22Rv1 (cell line): ENCODE measurements at regions not wholly inside any gene's neighbourhood (a gene's known extent, or its start where the extent isn't known, plus 50 kb on each side); places are given as distances from the start of the nearest gene placed in this dataset.

Experiments
- ZFX ChIP-seq: fragments of 450-650 bp; IDR thresholded peaks from 2 replicates; pipeline ENCODE4 v1.6.1; 2017; ENCODE audit warnings: antibody characterized with exemption, borderline replicate concordance
- TF ChIP-seq, protein P1 (sequence below): fragments of 450-650 bp; IDR thresholded peaks from 2 replicates; pipeline ENCODE4 v1.5.1; 2017; ENCODE audit warnings: mild to moderate bottlenecking

DNA sequence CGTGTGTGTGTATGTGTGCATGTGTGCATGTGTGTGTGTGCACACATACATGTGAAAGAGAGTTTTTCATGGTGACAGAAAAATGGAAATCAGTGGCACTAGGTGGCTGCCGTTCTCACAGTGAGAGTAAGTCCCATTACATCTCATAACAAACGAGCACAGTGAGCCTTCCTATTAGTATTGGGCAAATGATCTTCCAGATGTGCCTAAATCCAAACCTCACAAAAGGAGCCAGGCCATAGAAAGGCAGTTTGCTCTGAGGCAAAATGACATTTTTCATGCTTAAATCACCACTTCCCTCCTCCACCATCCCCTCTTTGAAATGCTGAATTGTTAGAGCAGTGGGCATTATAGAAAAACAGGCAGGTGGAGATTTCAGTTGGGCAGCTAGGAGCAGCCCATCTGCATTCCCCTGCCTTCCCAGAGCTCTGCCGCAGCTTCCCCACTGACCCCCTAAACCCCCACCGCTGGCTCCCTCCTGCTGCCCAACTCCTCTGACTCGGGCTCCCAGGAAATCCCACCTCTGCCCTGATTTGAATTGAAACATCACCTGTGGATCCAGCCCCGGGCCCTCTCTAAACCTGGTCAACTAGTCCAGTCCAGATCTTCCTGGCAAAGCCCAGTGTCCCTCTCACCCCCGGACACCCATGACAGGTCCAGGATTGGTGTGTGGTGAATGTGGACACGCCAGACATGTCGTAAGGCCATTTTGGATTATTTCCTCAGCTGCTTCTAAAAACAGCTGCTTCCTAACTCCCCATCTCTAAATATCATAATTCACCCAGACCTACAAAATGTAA is 190.5 kb downstream of the SEC16B start:
- TF ChIP-seq, protein P1, sequence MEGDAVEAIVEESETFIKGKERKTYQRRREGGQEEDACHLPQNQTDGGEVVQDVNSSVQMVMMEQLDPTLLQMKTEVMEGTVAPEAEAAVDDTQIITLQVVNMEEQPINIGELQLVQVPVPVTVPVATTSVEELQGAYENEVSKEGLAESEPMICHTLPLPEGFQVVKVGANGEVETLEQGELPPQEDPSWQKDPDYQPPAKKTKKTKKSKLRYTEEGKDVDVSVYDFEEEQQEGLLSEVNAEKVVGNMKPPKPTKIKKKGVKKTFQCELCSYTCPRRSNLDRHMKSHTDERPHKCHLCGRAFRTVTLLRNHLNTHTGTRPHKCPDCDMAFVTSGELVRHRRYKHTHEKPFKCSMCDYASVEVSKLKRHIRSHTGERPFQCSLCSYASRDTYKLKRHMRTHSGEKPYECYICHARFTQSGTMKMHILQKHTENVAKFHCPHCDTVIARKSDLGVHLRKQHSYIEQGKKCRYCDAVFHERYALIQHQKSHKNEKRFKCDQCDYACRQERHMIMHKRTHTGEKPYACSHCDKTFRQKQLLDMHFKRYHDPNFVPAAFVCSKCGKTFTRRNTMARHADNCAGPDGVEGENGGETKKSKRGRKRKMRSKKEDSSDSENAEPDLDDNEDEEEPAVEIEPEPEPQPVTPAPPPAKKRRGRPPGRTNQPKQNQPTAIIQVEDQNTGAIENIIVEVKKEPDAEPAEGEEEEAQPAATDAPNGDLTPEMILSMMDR = no peak
- no peak for TF ChIP-seq ZFX
